ENCODE measurements at regions not wholly inside any gene's neighbourhood (a gene's known extent, or its start where the extent isn't known, plus 50 kb on each side); places are given as distances from the start of the nearest gene placed in this dataset.

GRCh38 chr6:12593771-12594529 is 122.6 kb upstream of the PHACTR1 start:
- DNase-seq = no peak

- no peak for DNase-seq
Measured at GRCh38 chr6:12594530-12594893, 122.1 kb upstream of the PHACTR1 start.

- DNase-seq = no peak
Measured at GRCh38 chr6:12595161-12595811, 121.3 kb upstream of the PHACTR1 start.

GRCh38 chr6:12596731-12597130 is 119.8 kb upstream of the PHACTR1 start:
- DNase-seq = no peak

GRCh38 chr6:12598919-12599318 is 117.6 kb upstream of the PHACTR1 start:
- no peak for DNase-seq

- DNase-seq = no peak
Measured at GRCh38 chr6:12601881-12602280, 114.7 kb upstream of the PHACTR1 start.

- no peak for DNase-seq
Measured at GRCh38 chr6:12602342-12602741, 114.2 kb upstream of the PHACTR1 start.

GRCh38 chr6:12602951-12603672 is 113.5 kb upstream of the PHACTR1 start:
- DNase-seq = no peak

- DNase-seq = no peak
Measured at GRCh38 chr6:12603673-12604049, 112.9 kb upstream of the PHACTR1 start.

GRCh38 chr6:12605888-12606345 is 110.7 kb upstream of the PHACTR1 start:
- peak; percentile 7 for DNase-seq

GRCh38 chr6:12606616-12607015 is 110.0 kb upstream of the PHACTR1 start:
- no peak for DNase-seq

GRCh38 chr6:12608016-12608860 is 108.3 kb upstream of the PHACTR1 start:
- no peak for DNase-seq

GRCh38 chr6:12608874-12609273 is 107.7 kb upstream of the PHACTR1 start:
- no peak for DNase-seq

- no peak for DNase-seq
Measured at GRCh38 chr6:12609751-12610150, 106.8 kb upstream of the PHACTR1 start.

- DNase-seq = no peak
Measured at GRCh38 chr6:12610862-12611261, 105.7 kb upstream of the PHACTR1 start.

GRCh38 chr6:12613811-12614210 is 102.8 kb upstream of the PHACTR1 start:
- no peak for DNase-seq

GRCh38 chr6:12614456-12614855 is 102.1 kb upstream of the PHACTR1 start:
- no peak for DNase-seq

- DNase-seq = no peak
Measured at GRCh38 chr6:12618296-12618695, 98.3 kb upstream of the PHACTR1 start.

- DNase-seq = no peak
Measured at GRCh38 chr6:12621754-12622153, 94.8 kb upstream of the PHACTR1 start.

- no peak for DNase-seq
Measured at GRCh38 chr6:12622566-12622965, 94.0 kb upstream of the PHACTR1 start.

GRCh38 chr6:12624142-12624837 is 92.3 kb upstream of the PHACTR1 start:
- DNase-seq = no peak

- DNase-seq = no peak
Measured at GRCh38 chr6:12627053-12627452, 89.5 kb upstream of the PHACTR1 start.
